Chondrocyte (in vitro differentiated cells): ENCODE measurements at regions not wholly inside any gene's neighbourhood (a gene's known extent, or its start where the extent isn't known, plus 50 kb on each side); places are given as distances from the start of the nearest gene placed in this dataset.

Experiments
- DNase-seq: peaks from one replicate; pipeline ENCODE4 v3.0.0; 2021; ENCODE audit warnings: mixed read lengths, low spot score
- H3K27ac Mint-ChIP-seq: one replicate; pipeline ENCODE4 v1.8.0; 2021; ENCODE audit warnings: mild to moderate bottlenecking, moderate library complexity, mixed read lengths; ENCODE audit not compliant: unreplicated experiment
- H3K27me3 Mint-ChIP-seq: 2 replicates; pipeline ENCODE4 v1.8.0; 2021; ENCODE audit warnings: low read depth, mixed read lengths
- H3K36me3 Mint-ChIP-seq: 2 replicates; pipeline ENCODE4 v1.8.0; 2021; ENCODE audit warnings: low read depth, mixed read lengths
- H3K4me1 Mint-ChIP-seq: 2 replicates; pipeline ENCODE4 v1.8.0; 2021; ENCODE audit warnings: low read depth, mild to moderate bottlenecking, mixed read lengths
- H3K4me3 Mint-ChIP-seq: one replicate; pipeline ENCODE4 v1.8.0; 2021; ENCODE audit warnings: mild to moderate bottlenecking, moderate library complexity, mixed read lengths; ENCODE audit not compliant: unreplicated experiment
- H3K9me3 Mint-ChIP-seq: 2 replicates; pipeline ENCODE4 v1.8.0; 2021; ENCODE audit warnings: low read depth, mixed read lengths
- CTCF ChIP-seq: fragments of 200-600 bp; sonication (generic); IDR thresholded peaks from 2 replicates; pipeline ENCODE4 v1.5.0; 2021; ENCODE audit warnings: antibody characterized with exemption, mild to moderate bottlenecking, moderate library complexity

- Mint-ChIP-seq H3K4me1 (no peaks in the 10 kb centered on the region), H3K27me3 (no peaks in the 10 kb centered on the region), H3K4me3 (no peak overlapping the region), H3K27ac (no peak overlapping the region), H3K36me3 (peaks cover 4% of the 10 kb centered on the region), H3K9me3 (peaks cover 8% of the 10 kb centered on the region)
- no peak for TF ChIP-seq CTCF
- no peak for DNase-seq
These were observed 78.0 kb upstream of the DDHD1 start for GRCh38 chr14:53231171-53231570.

GRCh38 chr14:53228966-53229365 lies 75.8 kb upstream of the DDHD1 start:
- Mint-ChIP-seq H3K27ac (no peak overlapping the region), H3K4me3 (no peak overlapping the region), H3K36me3 (peaks cover 16% of the 10 kb centered on the region), H3K9me3 (peaks cover 30% of the 10 kb centered on the region), H3K4me1 (no peaks in the 10 kb centered on the region), H3K27me3 (no peaks in the 10 kb centered on the region)
- DNase-seq, result no peak
- TF ChIP-seq CTCF, result no peak

- no peak overlapping the region for H3K27ac Mint-ChIP-seq
- DNase-seq, result no peak
- H3K36me3 Mint-ChIP-seq, result peaks cover 15% of the 10 kb centered on the region
- no peak for TF ChIP-seq CTCF
- H3K27me3 Mint-ChIP-seq, result no peaks in the 10 kb centered on the region
- H3K9me3 Mint-ChIP-seq, result peaks cover 29% of the 10 kb centered on the region
- no peak overlapping the region for H3K4me3 Mint-ChIP-seq
- H3K4me1 Mint-ChIP-seq, result no peaks in the 10 kb centered on the region
These were observed 74.1 kb upstream of the DDHD1 start for GRCh38 chr14:53227154-53227718.

GRCh38 chr14:53226553-53226952 lies 73.4 kb upstream of the DDHD1 start:
- Mint-ChIP-seq H3K27ac (no peak overlapping the region), H3K9me3 (peaks cover 32% of the 10 kb centered on the region), H3K4me1 (no peaks in the 10 kb centered on the region), H3K36me3 (peaks cover 15% of the 10 kb centered on the region), H3K4me3 (no peak overlapping the region), H3K27me3 (no peaks in the 10 kb centered on the region)
- DNase-seq, result no peak
- no peak for TF ChIP-seq CTCF

GRCh38 chr14:53220914-53221313 lies 67.8 kb upstream of the DDHD1 start:
- peaks cover 28% of the 10 kb centered on the region for H3K9me3 Mint-ChIP-seq
- peaks cover 14% of the 10 kb centered on the region for H3K36me3 Mint-ChIP-seq
- no peaks in the 10 kb centered on the region for H3K27me3 Mint-ChIP-seq
- H3K4me1 Mint-ChIP-seq, result peaks cover 6% of the 10 kb centered on the region
- no peak for TF ChIP-seq CTCF
- DNase-seq, result no peak
- no peak overlapping the region for H3K27ac Mint-ChIP-seq
- H3K4me3 Mint-ChIP-seq, result no peak overlapping the region
